H54 (cell line): ENCODE measurements at regions not wholly inside any gene's neighbourhood (a gene's known extent, or its start where the extent isn't known, plus 50 kb on each side); places are given as distances from the start of the nearest gene placed in this dataset.
"Not testable (repeated sequence)": the region's sequence is repeated elsewhere in the genome, so short reads cannot be mapped to it uniquely, and the experiment has no call there.

Source experiments
- DNase-seq: peaks from one replicate; pipeline ENCODE4 v3.0.0; 2011; ENCODE audit warnings: low spot score, mixed read lengths; ENCODE audit not compliant: insufficient read length
- FAIRE-seq: peaks from 3 replicates; lab custom pipeline; 2011; peaks lifted over from hg19 to GRCh38; lab: Jason Lieb, UNC
- POLR2A ChIP-seq: IDR thresholded peaks from 2 replicates; pipeline ENCODE4 v1.6.1; 2011; ENCODE audit warnings: low read depth, mild to moderate bottlenecking, low read length

GRCh38 chr7:7005303-7005702, 177.0 kb upstream of the C1GALT1 start:
- DNase-seq (no peak), FAIRE-seq (no peak)
- no peak for TF ChIP-seq POLR2A

- not testable (repeated sequence) for DNase-seq, FAIRE-seq
Observed at GRCh38 chr7:7005949-7006348, 176.4 kb upstream of the C1GALT1 start.

GRCh38 chr7:7011241-7011640, 171.1 kb upstream of the C1GALT1 start:
- FAIRE-seq, result not testable (repeated sequence)

GRCh38 chr7:7011751-7012150, 170.6 kb upstream of the C1GALT1 start:
- not testable (repeated sequence) for FAIRE-seq, DNase-seq

More at GRCh38 chr7:7011241-7011640, 171.1 kb upstream of the C1GALT1 start:
- not testable (repeated sequence) for DNase-seq

GRCh38 chr7:7014827-7015595, 167.3 kb upstream of the C1GALT1 start:
- FAIRE-seq, result no peak
- DNase-seq, result no peak
- TF ChIP-seq POLR2A, result no peak

- TF ChIP-seq POLR2A, result no peak
- no peak for DNase-seq
- FAIRE-seq, result no peak
Observed at GRCh38 chr7:7017707-7018280, 164.6 kb upstream of the C1GALT1 start.

GRCh38 chr7:7018290-7018689, 164.1 kb upstream of the C1GALT1 start:
- FAIRE-seq (no peak), DNase-seq (no peak)
- TF ChIP-seq POLR2A, result no peak

GRCh38 chr7:7032221-7032620, 150.1 kb upstream of the C1GALT1 start:
- no peak for DNase-seq
- no peak for TF ChIP-seq POLR2A
- FAIRE-seq, result no peak

- FAIRE-seq (no peak), DNase-seq (no peak)
- no peak for TF ChIP-seq POLR2A
Observed at GRCh38 chr7:7035851-7036250, 146.5 kb upstream of the C1GALT1 start.

GRCh38 chr7:7042286-7042893, 140.0 kb upstream of the C1GALT1 start:
- not testable (repeated sequence) for DNase-seq, FAIRE-seq

- TF ChIP-seq POLR2A, result no peak
- DNase-seq, result no peak
- FAIRE-seq, result no peak
Observed at GRCh38 chr7:7044806-7045205, 137.5 kb upstream of the C1GALT1 start.

GRCh38 chr7:7048213-7048612, 134.1 kb upstream of the C1GALT1 start:
- FAIRE-seq (no peak), DNase-seq (no peak)
- TF ChIP-seq POLR2A, result no peak

GRCh38 chr7:7051206-7051877, 131.0 kb upstream of the C1GALT1 start:
- FAIRE-seq, result no peak
- no peak for TF ChIP-seq POLR2A
- no peak for DNase-seq

- no peak for FAIRE-seq
- TF ChIP-seq POLR2A, result no peak
- no peak for DNase-seq
Observed at GRCh38 chr7:7054252-7054830, 128.0 kb upstream of the C1GALT1 start.
